ES-I3 (cell line): ENCODE measurements at regions not wholly inside any gene's neighbourhood (a gene's known extent, or its start where the extent isn't known, plus 50 kb on each side); places are given as distances from the start of the nearest gene placed in this dataset.
"Not testable (repeated sequence)": the region's sequence is repeated elsewhere in the genome, so short reads cannot be mapped to it uniquely, and the experiment has no call there.

Experiments
- H3K36me3 ChIP-seq: 2 replicates; pipeline ENCODE4 v1.6.1; 2013; ENCODE audit warnings: mild to moderate bottlenecking, low read length, control low read depth, moderate library complexity; ENCODE audit not compliant: insufficient read depth
- H3K4me1 ChIP-seq: 2 replicates; pipeline ENCODE4 v1.6.1; 2013; ENCODE audit warnings: mild to moderate bottlenecking, control low read depth, low read length; ENCODE audit not compliant: insufficient read depth
- H3K9ac ChIP-seq: 2 replicates; pipeline ENCODE4 v1.6.1; 2013; ENCODE audit warnings: low read depth, mild to moderate bottlenecking, low read length, moderate library complexity
- H3K9me3 ChIP-seq: 2 replicates; pipeline ENCODE4 v1.6.1; 2013; ENCODE audit warnings: mild to moderate bottlenecking, low read length, moderate library complexity; ENCODE audit not compliant: control insufficient read depth, insufficient read depth

- H3K4me1 ChIP-seq = no peaks in the 10 kb centered on the region
- no peaks in the 10 kb centered on the region for H3K9me3 ChIP-seq
- H3K36me3 ChIP-seq = no peaks in the 10 kb centered on the region
- no peak overlapping the region for H3K9ac ChIP-seq
These were observed 1642.5 kb upstream of the TMEFF2 start for GRCh38 chr2:193837111-193837738.

GRCh38 chr2:193836424-193837006, 1641.8 kb upstream of the TMEFF2 start:
- not testable (repeated sequence) for H3K36me3 ChIP-seq, H3K9ac ChIP-seq, H3K9me3 ChIP-seq, H3K4me1 ChIP-seq

DNA sequence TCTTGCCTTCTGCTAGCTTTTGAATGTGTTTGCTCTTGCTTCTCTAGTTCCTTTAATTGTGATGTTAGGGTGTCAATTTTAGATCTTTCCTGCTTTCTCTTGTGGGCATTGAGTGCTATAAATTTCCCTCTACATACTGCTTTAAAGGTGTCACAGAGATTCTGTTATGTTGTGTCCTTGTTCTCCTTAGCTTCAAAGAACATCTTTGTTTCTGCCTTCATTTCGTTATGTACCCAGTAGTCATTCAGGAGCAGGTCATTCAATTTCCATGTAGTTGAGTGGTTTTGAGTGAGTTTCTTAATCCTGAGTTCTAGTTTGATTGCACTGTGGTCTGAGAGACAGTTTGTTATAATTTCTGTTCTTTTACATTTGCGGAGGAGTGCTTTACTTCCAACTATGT, 1639.2 kb upstream of the TMEFF2 start:
- H3K9ac ChIP-seq, H3K4me1 ChIP-seq, H3K36me3 ChIP-seq, H3K9me3 ChIP-seq: not testable (repeated sequence)

- Histone ChIP-seq H3K36me3 (no peaks in the 10 kb centered on the region), H3K4me1 (no peaks in the 10 kb centered on the region), H3K9ac (no peak overlapping the region), H3K9me3 (peaks cover 5% of the 10 kb centered on the region; the same call in 1 of the 2 replicates)
These were observed 1629.7 kb upstream of the TMEFF2 start for GRCh38 chr2:193824474-193824873.

- no peaks in the 10 kb centered on the region for H3K4me1 ChIP-seq
- no peaks in the 10 kb centered on the region for H3K36me3 ChIP-seq
- no peak overlapping the region for H3K9ac ChIP-seq
- H3K9me3 ChIP-seq = peaks cover 5% of the 10 kb centered on the region; the same call in 1 of the 2 replicates
These were observed 1624.2 kb upstream of the TMEFF2 start for GRCh38 chr2:193818801-193819499.

GRCh38 chr2:193816008-193816407, 1621.3 kb upstream of the TMEFF2 start:
- Histone ChIP-seq H3K36me3 (no peaks in the 10 kb centered on the region; the same call in 1 of the 2 replicates), H3K9ac (no peak overlapping the region), H3K4me1 (no peaks in the 10 kb centered on the region), H3K9me3 (no peaks in the 10 kb centered on the region; the same call in 1 of the 2 replicates)

DNA sequence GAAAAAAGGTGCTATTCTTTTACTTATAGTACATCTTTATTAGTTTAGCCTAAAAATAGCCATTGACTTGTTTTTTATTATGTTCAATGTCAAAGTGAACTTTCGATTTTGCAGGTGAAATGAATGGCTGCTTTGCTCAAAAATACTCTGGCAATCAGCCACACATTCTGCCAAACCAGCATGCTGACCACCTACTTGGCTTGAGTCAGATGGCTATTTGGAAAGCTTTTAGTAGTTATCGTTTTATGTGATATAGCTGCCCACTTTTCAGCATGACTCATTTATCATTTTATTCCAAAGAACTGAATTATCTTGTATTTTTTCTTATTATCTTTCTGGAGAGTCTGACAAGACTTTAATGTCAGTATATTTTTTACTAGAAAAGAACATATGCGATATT, 1615.8 kb upstream of the TMEFF2 start:
- Histone ChIP-seq H3K4me1 (no peaks in the 10 kb centered on the region), H3K9ac (no peak overlapping the region), H3K36me3 (no peaks in the 10 kb centered on the region; the same call in 1 of the 2 replicates), H3K9me3 (no peaks in the 10 kb centered on the region)

DNA sequence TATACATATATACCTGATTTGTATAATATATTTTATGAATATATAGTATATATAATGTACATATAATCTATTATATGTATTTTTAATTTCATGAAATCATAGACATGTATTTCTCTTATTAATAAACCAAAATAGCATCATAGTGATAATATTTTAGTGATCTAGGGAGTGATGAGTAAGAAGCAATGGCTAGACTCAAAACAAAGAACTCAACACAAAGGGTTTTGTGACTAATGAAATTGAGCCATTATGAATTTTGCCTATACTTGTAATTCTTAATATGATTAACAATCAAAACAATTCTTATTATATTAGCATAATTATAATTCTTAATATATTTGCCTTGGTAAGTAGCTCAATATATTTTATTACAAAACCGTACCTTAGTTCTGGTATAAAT, 1614.1 kb upstream of the TMEFF2 start:
- no peaks in the 10 kb centered on the region for H3K9me3 ChIP-seq
- no peak overlapping the region for H3K9ac ChIP-seq
- no peaks in the 10 kb centered on the region for H3K4me1 ChIP-seq
- H3K36me3 ChIP-seq = no peaks in the 10 kb centered on the region; the same call in 1 of the 2 replicates

DNA sequence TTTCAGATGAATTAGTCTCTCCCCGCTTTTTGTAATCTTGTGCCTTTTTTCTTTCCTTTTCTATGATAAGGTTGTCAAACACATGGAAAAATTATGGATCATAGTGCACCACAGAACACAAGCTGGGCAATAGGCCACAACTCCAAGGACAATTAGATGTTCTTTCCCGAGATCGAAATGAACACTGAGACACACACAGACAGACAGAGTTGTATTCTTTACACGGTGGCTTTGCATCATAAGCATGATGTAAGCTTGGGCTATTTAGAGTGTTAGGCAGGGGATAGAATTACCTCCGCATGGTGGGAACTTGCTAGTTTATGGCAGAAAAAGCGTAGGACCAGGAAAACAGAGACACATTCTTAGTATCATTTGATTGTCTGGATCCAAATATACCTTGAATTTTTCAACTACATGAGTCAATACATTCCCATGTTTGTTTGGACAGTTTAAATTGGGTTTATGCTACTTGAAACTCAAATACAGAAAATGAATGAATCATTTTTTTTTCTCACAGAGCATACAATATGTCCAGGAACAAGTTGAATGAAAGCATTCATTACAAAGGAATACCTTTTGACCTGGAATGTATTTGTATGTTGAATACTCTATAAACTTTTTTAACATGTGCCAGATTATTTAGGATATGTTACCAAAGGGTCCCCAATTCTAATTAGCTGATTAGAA, 1611.5 kb upstream of the TMEFF2 start:
- Histone ChIP-seq H3K9me3 (no peaks in the 10 kb centered on the region), H3K9ac (no peak overlapping the region), H3K4me1 (no peaks in the 10 kb centered on the region), H3K36me3 (no peaks in the 10 kb centered on the region)

DNA sequence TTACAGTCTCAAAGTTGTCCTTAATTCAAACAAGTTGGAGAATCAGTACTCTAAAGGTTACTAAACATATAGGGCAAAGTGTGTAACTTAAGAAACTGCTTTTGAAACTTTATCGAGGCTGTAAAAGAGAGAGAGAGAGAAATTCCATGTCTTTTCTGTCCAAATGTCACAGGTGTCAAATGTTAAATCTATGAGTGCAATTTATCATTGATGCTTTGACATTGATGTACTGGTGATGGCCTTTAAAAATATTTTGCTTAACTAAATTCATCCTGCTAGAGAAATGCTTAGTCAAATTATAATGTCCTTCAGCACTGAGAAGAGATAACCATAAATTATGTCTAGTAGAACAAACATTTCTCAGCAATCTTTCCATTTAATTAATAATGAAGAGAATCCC, 1602.1 kb upstream of the TMEFF2 start:
- Histone ChIP-seq H3K9ac (no peak overlapping the region), H3K4me1 (no peaks in the 10 kb centered on the region), H3K36me3 (no peaks in the 10 kb centered on the region), H3K9me3 (no peaks in the 10 kb centered on the region)

GRCh38 chr2:193793914-193794313, 1599.2 kb upstream of the TMEFF2 start:
- H3K9me3 ChIP-seq = no peaks in the 10 kb centered on the region
- no peaks in the 10 kb centered on the region for H3K36me3 ChIP-seq
- H3K9ac ChIP-seq = no peak overlapping the region
- no peaks in the 10 kb centered on the region for H3K4me1 ChIP-seq

GRCh38 chr2:193783681-193784080, 1588.9 kb upstream of the TMEFF2 start:
- H3K4me1 ChIP-seq = 0 out of 2 replicates have a peak, but pooled peaks cover 3% of the 10 kb centered on the region
- H3K36me3 ChIP-seq = no peaks in the 10 kb centered on the region
- no peak overlapping the region for H3K9ac ChIP-seq
- H3K9me3 ChIP-seq = no peaks in the 10 kb centered on the region

DNA sequence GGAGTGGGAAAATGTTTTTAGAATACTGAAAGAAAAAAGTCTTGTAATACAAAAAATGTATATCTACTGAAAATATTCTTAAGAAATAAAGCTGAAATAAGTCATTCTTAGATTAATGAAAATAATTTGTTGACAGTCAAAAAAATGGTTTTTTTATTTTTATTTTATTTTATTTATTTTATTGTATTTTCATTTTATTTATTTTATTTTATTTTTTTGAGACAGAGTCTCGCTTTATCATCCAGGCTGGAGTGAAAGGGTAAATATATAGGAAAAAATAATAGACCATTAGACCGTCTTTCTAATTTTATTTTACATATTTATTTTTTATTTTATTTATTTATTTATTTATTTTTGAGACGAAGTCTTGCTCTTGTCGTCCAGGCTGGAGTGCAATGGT, 1583.6 kb upstream of the TMEFF2 start:
- Histone ChIP-seq H3K4me1 (0 out of 2 replicates have a peak, but pooled peaks cover 3% of the 10 kb centered on the region), H3K36me3 (no peaks in the 10 kb centered on the region), H3K9ac (no peak overlapping the region), H3K9me3 (no peaks in the 10 kb centered on the region)

- no peaks in the 10 kb centered on the region for H3K4me1 ChIP-seq
- no peaks in the 10 kb centered on the region for H3K9me3 ChIP-seq
- no peak overlapping the region for H3K9ac ChIP-seq
- no peaks in the 10 kb centered on the region for H3K36me3 ChIP-seq
These were observed 1582.3 kb upstream of the TMEFF2 start for GRCh38 chr2:193776988-193777387.
